ENCODE measurements at regions not wholly inside any gene's neighbourhood (a gene's known extent, or its start where the extent isn't known, plus 50 kb on each side); places are given as distances from the start of the nearest gene placed in this dataset.

DNA sequence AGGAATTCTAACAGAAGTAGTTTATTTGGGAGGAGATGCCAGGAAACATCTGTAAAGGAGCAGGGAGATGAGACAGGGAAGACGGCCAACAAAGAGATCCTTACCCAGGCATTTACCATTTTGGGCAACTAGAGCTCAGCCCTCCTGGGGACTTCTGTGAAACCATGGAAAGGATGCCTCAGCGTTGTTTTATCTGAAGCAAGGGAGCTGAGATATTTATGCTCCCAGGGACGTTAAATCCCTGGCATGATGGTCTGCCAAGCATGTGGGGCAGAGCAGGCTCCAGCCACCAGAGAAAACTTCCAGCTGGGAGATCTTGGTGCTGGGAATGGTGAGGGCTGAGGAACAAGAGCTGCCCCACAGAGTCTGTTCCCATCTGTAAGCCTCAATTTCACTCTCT, 114.8 kb upstream of the FOXF1 start:
- no peak overlapping the region for H3K4me3 Mint-ChIP-seq
- Histone ChIP-seq H3K27ac (ENCODE audit: low read depth in 1 of 2, low read length in 2 of 2) (no peak overlapping the region), H3K79me2 (ENCODE audit: insufficient read depth, low read length) (no peaks in the 10 kb centered on the region), H3K4me3 (replicated peaks in 1 of 3; ENCODE audit: low read depth in 2 of 3, low read length in 3 of 3) (no peak overlapping the region), H3K4me1 (ENCODE audit: control insufficient read depth in 1 of 2, insufficient read depth in 2 of 2, low read length in 2 of 2) (no peaks in the 10 kb centered on the region), H4K20me1 (ENCODE audit: insufficient read depth, low read length) (no peaks in the 10 kb centered on the region), H3K36me3 (replicated peaks in 1 of 2; ENCODE audit: control insufficient read depth in 1 of 2, insufficient read depth in 2 of 2, low read length in 2 of 2) (no peaks in the 10 kb centered on the region), H3K9me3 (replicated peaks in 1 of 2; ENCODE audit: control insufficient read depth in 1 of 2, insufficient read depth in 1 of 2, low read length in 2 of 2) (no peaks in the 10 kb centered on the region), H3K4me2 (replicated peaks; ENCODE audit: extremely low read depth, low read length, poor library complexity, severe bottlenecking) (no peak overlapping the region), H3K9ac (ENCODE audit: insufficient read depth, low read length, poor library complexity, severe bottlenecking) (no peak overlapping the region), H2AFZ (ENCODE audit: insufficient read depth, low read depth, low read length, poor library complexity, severe bottlenecking) (no peak overlapping the region), H3K27me3 (ENCODE audit: control insufficient read depth in 2 of 2, insufficient read depth in 2 of 2, low read length in 2 of 2) (no peaks in the 10 kb centered on the region)
- intact Hi-C loops (cut with micrococcal nuclease): no loop called here
- no peaks in the 10 kb centered on the region for H3K4me1 Mint-ChIP-seq
- TF ChIP-seq, protein P1, sequence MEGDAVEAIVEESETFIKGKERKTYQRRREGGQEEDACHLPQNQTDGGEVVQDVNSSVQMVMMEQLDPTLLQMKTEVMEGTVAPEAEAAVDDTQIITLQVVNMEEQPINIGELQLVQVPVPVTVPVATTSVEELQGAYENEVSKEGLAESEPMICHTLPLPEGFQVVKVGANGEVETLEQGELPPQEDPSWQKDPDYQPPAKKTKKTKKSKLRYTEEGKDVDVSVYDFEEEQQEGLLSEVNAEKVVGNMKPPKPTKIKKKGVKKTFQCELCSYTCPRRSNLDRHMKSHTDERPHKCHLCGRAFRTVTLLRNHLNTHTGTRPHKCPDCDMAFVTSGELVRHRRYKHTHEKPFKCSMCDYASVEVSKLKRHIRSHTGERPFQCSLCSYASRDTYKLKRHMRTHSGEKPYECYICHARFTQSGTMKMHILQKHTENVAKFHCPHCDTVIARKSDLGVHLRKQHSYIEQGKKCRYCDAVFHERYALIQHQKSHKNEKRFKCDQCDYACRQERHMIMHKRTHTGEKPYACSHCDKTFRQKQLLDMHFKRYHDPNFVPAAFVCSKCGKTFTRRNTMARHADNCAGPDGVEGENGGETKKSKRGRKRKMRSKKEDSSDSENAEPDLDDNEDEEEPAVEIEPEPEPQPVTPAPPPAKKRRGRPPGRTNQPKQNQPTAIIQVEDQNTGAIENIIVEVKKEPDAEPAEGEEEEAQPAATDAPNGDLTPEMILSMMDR (IDR thresholded peaks at IDR 0.05): no peak
- no peaks in the 10 kb centered on the region for H3K36me3 Mint-ChIP-seq
- no peaks in the 10 kb centered on the region for H3K9me3 Mint-ChIP-seq
- peaks cover 4 to 10% (median 6%) of the 10 kb centered on the region in 3 donors for H3K27me3 Mint-ChIP-seq (ENCODE audit: low read depth in 3 of 3)
- no peak overlapping the region for H3K27ac Mint-ChIP-seq
- no peak for DNase-seq
- 76% methylated on average over 3 of the region's 3 CpGs for WGBS (ENCODE audit: insufficient coverage)

DNA sequence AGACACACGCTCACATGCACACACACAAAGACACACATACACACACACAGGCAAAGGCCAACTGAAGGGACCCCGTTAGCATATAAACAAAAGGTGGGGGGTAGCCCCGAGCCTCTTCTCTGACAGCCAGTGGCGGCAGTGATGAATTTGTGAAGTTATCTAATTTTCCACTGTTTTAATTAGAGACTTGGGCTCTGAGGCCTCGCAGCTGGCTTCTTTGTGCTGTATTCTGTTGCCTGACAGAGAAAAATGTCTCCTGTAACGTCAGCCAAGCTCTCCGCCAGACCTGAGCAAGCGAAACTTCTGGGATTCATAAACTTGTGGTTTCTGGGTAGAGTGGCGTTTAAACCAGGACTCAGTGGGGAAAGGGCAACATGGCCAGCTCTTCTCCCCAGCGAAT, 113.9 kb upstream of the FOXF1 start:
- Histone ChIP-seq H3K27me3 (ENCODE audit: control insufficient read depth in 2 of 2, insufficient read depth in 2 of 2, low read length in 2 of 2) (no peaks in the 10 kb centered on the region), H3K4me3 (replicated peaks in 1 of 3; ENCODE audit: low read depth in 2 of 3, low read length in 3 of 3) (no peak overlapping the region), H3K4me1 (ENCODE audit: control insufficient read depth in 1 of 2, insufficient read depth in 2 of 2, low read length in 2 of 2) (no peaks in the 10 kb centered on the region), H2AFZ (ENCODE audit: insufficient read depth, low read depth, low read length, poor library complexity, severe bottlenecking) (no peak overlapping the region), H3K4me2 (replicated peaks; ENCODE audit: extremely low read depth, low read length, poor library complexity, severe bottlenecking) (no peak overlapping the region), H4K20me1 (ENCODE audit: insufficient read depth, low read length) (no peaks in the 10 kb centered on the region), H3K36me3 (replicated peaks in 1 of 2; ENCODE audit: control insufficient read depth in 1 of 2, insufficient read depth in 2 of 2, low read length in 2 of 2) (no peaks in the 10 kb centered on the region), H3K79me2 (ENCODE audit: insufficient read depth, low read length) (no peaks in the 10 kb centered on the region), H3K9ac (ENCODE audit: insufficient read depth, low read length, poor library complexity, severe bottlenecking) (no peak overlapping the region), H3K27ac (ENCODE audit: low read depth in 1 of 2, low read length in 2 of 2) (no peak overlapping the region), H3K9me3 (replicated peaks in 1 of 2; ENCODE audit: control insufficient read depth in 1 of 2, insufficient read depth in 1 of 2, low read length in 2 of 2) (no peaks in the 10 kb centered on the region)
- DNase-seq: no peak
- Mint-ChIP-seq H3K4me3 (no peak overlapping the region), H3K27me3 (ENCODE audit: low read depth in 3 of 3) (peaks cover 6 to 9% (median 8%) of the 10 kb centered on the region in 3 donors), H3K27ac (no peak overlapping the region), H3K4me1 (no peaks in the 10 kb centered on the region), H3K36me3 (no peaks in the 10 kb centered on the region), H3K9me3 (no peaks in the 10 kb centered on the region)
- intact Hi-C loops (cut with micrococcal nuclease): no loop called here
- TF ChIP-seq, protein P1 (IDR thresholded peaks at IDR 0.05): no peak
- 58% methylated on average over 6 of the region's 10 CpGs for WGBS (ENCODE audit: insufficient coverage)
